Pancreas (tissue), 10 donors: ENCODE measurements at regions not wholly inside any gene's neighbourhood (a gene's known extent, or its start where the extent isn't known, plus 50 kb on each side); places are given as distances from the start of the nearest gene placed in this dataset.
"Not testable (repeated sequence)": the region's sequence is repeated elsewhere in the genome, so short reads cannot be mapped to it uniquely, and the experiment has no call there.

ENCODE experiments used
- ATAC-seq, 4 donors: fragments of 200-7000 bp; cut with Tn5 transposase; one replicate each; pipeline versions ENCODE4 v1.8.0 to v1.9.1; 2020; ENCODE audit warnings: mild to moderate bottlenecking in 4 of 4, moderate library complexity in 4 of 4
- DNase-seq, 6 donors: peaks; one replicate each; pipeline ENCODE4 v3.0.0-alpha.2; 2020
- FAIRE-seq: peaks from 2 replicates; lab custom pipeline; 2012; peaks lifted over from hg19 to GRCh38; lab: Jason Lieb, UNC
- H3K27ac ChIP-seq, 4 donors: fragments of 200-600 bp; sonication (generic); 1 replicate in 3 of 4; 2 replicates in 1 of 4; pipeline versions ENCODE4 v1.5.0 to v1.8.0; 2020
- H3K27me3 ChIP-seq, 4 donors: fragments of 200-600 bp; one replicate each; pipeline ENCODE4 v1.8.0; 2021
- H3K36me3 ChIP-seq, 3 donors: fragments of 200-600 bp; sonication (generic) in 1 of 3; one replicate each; pipeline versions ENCODE4 v1.5.0 to v1.8.0; 2020 to 2021
- H3K4me1 ChIP-seq, 3 donors: fragments of 200-600 bp; one replicate each; pipeline ENCODE4 v1.8.0; 2021
- H3K4me3 ChIP-seq, 4 donors: fragments of 200-600 bp; sonication (generic) in 2 of 4; one replicate each; pipeline versions ENCODE4 v1.5.0 to v1.8.0; 2020 to 2021
- H3K9me3 ChIP-seq, 4 donors: fragments of 200-600 bp; one replicate each; pipeline ENCODE4 v1.8.0; 2021
- WGBS, 2 donors: extraction: QIAGEN DNeasy Blood & Tissue Kit; methylation state at CpG; one replicate each; pipeline ENCODE4 v1.1.7; 2013; 5-methylcytosine and 5-hydroxymethylcytosine counted together
- intact Hi-C, 3 donors: fragments of 100-400 bp; cut with DNase I; formaldehyde crosslinking; loops; one replicate each; pipeline versions ENCODE4 v1.11.1 to v1.14.2; 2022
- TF ChIP-seq, protein P1 (sequence below), 4 donors: fragments of 200-600 bp; sonication (generic) in 3 of 4; IDR thresholded peaks; one replicate each; pipeline versions ENCODE4 v1.5.0 to v1.8.0; 2021; ENCODE audit warnings: antibody characterized with exemption in 4 of 4
- donor health status: healthy with polysubstance abuse.
- donor health status: DM: no; HTN: no; CAD: no; lungs with moderate emphysema.
- donor health status: DM: no; HTN: no; CAD: no.
- donor health status: control.
- donor health status: control.
- donor health status: Bipolar disorder and iron deficiency.
- donor health status: DM: yes; HTN: yes; CAD: no.
- donor health status: DM: no; HTN: no; CAD: no.
- donor health status: DM: no; HTN: no; CAD: no.
- donor health status: DM: yes; HTN: yes; CAD: no.

DNA sequence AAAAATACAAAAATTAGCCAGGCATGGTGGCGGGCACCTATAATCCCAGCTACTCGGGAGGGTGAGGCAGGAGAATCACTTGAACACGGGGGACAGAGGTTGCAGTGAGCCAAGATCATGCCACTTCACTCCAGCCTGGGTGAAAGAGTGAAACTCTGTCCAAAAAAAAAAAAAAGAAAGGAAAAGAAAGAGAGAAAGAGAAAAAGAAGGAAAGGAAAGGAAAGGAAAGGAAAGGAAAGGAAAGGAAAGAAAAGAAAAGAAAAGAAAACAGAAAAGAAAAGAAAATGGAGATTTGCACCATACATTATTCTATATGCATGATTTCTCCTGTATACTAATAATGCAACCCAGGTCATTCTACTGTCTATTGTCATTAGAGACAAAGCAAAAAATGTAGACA lies 421.5 kb downstream of the PCDH19 start:
- intact Hi-C loops, H3K27ac ChIP-seq, H3K9me3 ChIP-seq, H3K36me3 ChIP-seq, FAIRE-seq, ATAC-seq, H3K4me3 ChIP-seq, H3K4me1 ChIP-seq, H3K27me3 ChIP-seq, DNase-seq: not testable (repeated sequence)
- 44 to 60% methylated on average over 3 of the region's 3 CpGs for WGBS, 2 donors

DNA sequence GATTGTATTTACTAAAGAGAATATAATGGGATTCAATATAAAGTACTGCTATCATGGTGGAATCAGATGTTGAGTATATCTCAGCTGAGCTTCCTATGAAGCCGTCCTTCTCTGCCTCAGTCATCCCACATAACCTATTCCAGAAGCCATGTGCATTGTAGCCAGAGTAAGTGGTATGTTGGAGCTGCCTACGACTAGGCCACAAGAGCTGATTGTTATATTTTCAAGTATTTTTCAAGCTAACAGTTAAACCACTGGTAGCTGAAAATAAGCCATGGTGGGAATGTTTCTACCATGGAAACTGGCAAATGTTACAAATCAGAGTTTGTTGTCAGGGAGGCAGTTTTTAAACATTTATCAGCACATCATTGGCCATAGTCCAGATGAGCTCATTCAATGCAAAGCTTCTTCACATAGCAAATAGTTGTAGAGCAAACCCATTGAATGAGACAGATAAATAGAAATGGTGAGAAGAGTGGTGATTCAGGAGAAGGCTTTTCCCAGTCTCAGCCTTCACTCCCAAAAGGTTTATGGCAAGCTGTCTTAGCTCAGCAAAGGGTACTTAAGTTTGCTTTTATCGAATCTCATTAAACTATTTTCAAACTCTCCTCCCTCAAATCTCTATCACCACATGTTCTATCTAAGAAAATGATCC lies 436.4 kb downstream of the PCDH19 start:
- peaks cover 0 to 5% (median 0%) of the 10 kb centered on the region in 4 donors for H3K27me3 ChIP-seq
- DNase-seq (no peak), ATAC-seq (no peak), FAIRE-seq (no peak)
- no peak overlapping the region for H3K4me3 ChIP-seq
- 56 to 57% methylated on average over 3 of the region's 3 CpGs for WGBS, 2 donors
- no peaks in the 10 kb centered on the region for H3K4me1 ChIP-seq
- no peaks in the 10 kb centered on the region for H3K36me3 ChIP-seq
- H3K27ac ChIP-seq = no peak overlapping the region
- intact Hi-C loops = no loop called here
- TF ChIP-seq, protein P1, sequence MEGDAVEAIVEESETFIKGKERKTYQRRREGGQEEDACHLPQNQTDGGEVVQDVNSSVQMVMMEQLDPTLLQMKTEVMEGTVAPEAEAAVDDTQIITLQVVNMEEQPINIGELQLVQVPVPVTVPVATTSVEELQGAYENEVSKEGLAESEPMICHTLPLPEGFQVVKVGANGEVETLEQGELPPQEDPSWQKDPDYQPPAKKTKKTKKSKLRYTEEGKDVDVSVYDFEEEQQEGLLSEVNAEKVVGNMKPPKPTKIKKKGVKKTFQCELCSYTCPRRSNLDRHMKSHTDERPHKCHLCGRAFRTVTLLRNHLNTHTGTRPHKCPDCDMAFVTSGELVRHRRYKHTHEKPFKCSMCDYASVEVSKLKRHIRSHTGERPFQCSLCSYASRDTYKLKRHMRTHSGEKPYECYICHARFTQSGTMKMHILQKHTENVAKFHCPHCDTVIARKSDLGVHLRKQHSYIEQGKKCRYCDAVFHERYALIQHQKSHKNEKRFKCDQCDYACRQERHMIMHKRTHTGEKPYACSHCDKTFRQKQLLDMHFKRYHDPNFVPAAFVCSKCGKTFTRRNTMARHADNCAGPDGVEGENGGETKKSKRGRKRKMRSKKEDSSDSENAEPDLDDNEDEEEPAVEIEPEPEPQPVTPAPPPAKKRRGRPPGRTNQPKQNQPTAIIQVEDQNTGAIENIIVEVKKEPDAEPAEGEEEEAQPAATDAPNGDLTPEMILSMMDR (IDR thresholded peaks at IDR 0.05) = no peak
- no peaks in the 10 kb centered on the region for H3K9me3 ChIP-seq

DNA sequence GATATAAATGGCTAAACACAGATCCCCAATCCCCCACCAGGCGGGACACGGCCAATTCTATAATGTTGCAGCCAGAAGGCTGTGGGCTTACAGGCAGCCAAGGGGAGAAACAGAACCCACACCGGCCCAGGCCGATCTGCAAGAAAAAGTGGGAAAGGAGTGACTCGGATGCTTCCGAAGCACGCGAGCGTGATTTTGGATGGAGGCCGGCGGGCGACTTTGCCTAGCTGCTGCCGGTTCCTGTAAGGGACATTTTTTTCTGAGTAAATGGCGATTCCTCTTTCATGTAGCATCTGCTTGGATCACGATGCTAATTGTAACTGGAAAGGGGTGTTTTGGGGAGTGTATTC lies 470.2 kb downstream of the PCDH19 start:
- ATAC-seq (no peak), FAIRE-seq (no peak), DNase-seq (peak in 1 of 6 donors; percentile 29)
- Histone ChIP-seq H3K36me3 (no peaks in the 10 kb centered on the region), H3K27ac (no peak overlapping the region), H3K9me3 (no peaks in the 10 kb centered on the region), H3K27me3 (no peaks in the 10 kb centered on the region), H3K4me3 (no peak overlapping the region), H3K4me1 (no peaks in the 10 kb centered on the region)
- TF ChIP-seq, protein P1 (IDR thresholded peaks at IDR 0.05) = no peak
- intact Hi-C loops = no loop called here
- 44 to 50% methylated on average over 15 of the region's 15 CpGs for WGBS, 2 donors

DNA sequence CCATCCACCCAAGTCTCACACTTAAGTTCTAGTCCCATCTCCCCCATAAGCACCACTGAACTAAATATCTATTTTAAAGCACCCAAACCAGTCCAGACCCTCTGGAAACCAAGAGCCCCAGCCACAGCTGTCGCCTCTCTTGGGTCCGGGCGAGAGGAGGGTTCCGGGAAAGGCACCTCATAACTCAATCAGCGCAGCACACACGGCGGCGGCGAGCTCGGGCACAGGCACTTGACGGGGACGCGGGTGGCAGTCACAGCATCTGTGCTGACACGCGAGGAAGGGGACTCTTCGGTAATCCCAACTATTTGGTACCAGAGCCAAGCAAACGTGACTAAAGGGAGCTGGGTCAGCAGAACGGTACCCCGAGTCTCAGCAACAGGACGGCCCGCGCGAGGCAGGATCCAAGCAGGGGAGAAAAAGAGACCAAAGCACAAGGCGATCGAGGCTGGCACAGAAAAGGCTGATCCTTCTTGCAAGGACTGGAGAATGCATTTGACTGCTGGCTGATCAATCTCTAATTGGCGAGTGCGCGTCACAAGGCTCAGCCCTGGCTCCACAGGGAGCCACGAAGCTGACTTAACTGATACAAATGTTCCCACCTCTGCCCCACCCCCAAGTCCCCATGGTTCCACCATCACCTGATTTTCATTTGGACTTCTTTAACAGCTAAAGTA lies 470.7 kb downstream of the PCDH19 start:
- DNase-seq = peak in 1 of 6 donors; percentile 40
- H3K4me3 ChIP-seq, ATAC-seq, H3K36me3 ChIP-seq, intact Hi-C loops, FAIRE-seq, H3K9me3 ChIP-seq, H3K27me3 ChIP-seq, H3K4me1 ChIP-seq, H3K27ac ChIP-seq: not testable (repeated sequence)
- WGBS, 2 donors = 37 to 39% methylated on average over 23 to 29 of the region's 29 CpGs

DNA sequence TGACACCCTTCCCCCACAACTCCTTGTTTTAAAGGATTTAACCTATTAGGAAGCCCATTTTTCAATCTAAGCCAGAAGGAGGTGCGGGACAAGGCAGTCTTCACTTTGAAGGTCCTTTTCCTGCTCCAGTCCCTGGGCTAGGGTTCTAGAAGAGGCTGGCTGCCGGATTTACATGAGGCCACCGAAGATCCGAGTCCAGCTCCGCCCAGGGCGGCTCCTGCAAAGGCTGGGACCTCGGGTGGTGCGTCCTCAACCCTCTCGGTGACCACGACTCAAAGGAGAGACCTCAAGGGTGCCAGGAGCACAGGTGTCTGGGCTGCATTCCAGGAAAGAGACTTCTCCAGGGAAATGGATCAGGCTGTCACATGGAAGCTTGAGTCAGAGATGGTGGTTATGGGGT lies 471.6 kb downstream of the PCDH19 start:
- no peak for FAIRE-seq
- Histone ChIP-seq H3K36me3 (no peaks in the 10 kb centered on the region), H3K27ac (no peak overlapping the region), H3K9me3 (no peaks in the 10 kb centered on the region), H3K27me3 (no peaks in the 10 kb centered on the region), H3K4me1 (no peaks in the 10 kb centered on the region), H3K4me3 (no peak overlapping the region)
- intact Hi-C loops = no loop called here
- 58 to 68% methylated on average over 10 of the region's 10 CpGs for WGBS, 2 donors
- ATAC-seq = no peak
- TF ChIP-seq, protein P1 (IDR thresholded peaks at IDR 0.05) = no peak
- DNase-seq = peak in 1 of 6 donors; percentile 28

DNA sequence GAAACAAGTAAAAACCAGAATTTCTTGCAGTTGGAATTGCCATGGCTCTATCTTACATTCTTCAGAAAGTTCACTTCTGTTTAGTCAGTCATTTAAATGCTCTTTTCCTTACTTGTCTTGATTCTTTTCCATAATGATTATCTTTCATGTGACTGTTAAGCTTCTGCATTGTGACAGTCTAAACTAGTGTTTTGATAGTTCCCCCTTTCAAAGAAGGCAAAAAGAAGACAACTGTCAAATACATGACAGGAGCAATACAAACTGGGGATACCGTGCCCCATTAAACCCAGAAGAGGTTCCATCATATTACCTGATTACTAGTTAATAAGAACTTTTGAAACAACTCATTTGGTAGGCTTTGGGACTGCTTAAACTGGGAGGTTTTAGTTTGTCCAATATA lies 476.2 kb downstream of the PCDH19 start:
- H3K9me3 ChIP-seq = no peaks in the 10 kb centered on the region
- H3K4me3 ChIP-seq = no peak overlapping the region
- DNase-seq (no peak), FAIRE-seq (no peak), ATAC-seq (no peak)
- intact Hi-C loops = no loop called here
- TF ChIP-seq, protein P1 (IDR thresholded peaks at IDR 0.05) = no peak
- 46 to 64% methylated on average over 1 of the region's 1 CpG for WGBS, 2 donors
- H3K36me3 ChIP-seq = no peaks in the 10 kb centered on the region
- H3K27me3 ChIP-seq = no peaks in the 10 kb centered on the region
- H3K4me1 ChIP-seq = no peaks in the 10 kb centered on the region
- H3K27ac ChIP-seq = no peak overlapping the region
